Panc1 (cell line): ENCODE measurements at regions not wholly inside any gene's neighbourhood (a gene's known extent, or its start where the extent isn't known, plus 50 kb on each side); places are given as distances from the start of the nearest gene placed in this dataset.
"Not testable (repeated sequence)": the region's sequence is repeated elsewhere in the genome, so short reads cannot be mapped to it uniquely, and the experiment has no call there.

Source experiments
- POLR2AphosphoS5 ChIP-seq: IDR thresholded peaks from 2 replicates; pipeline ENCODE4 v1.6.1; 2012; ENCODE audit warnings: mild to moderate bottlenecking, low read depth, low read length, moderate library complexity
- TCF7L2 ChIP-seq: IDR thresholded peaks from 2 replicates; pipeline ENCODE4 v1.6.1; 2011; ENCODE audit warnings: mild to moderate bottlenecking, low read depth, low read length, inconsistent platforms
- TF ChIP-seq, protein P1 (sequence below): fragments of 450-650 bp; IDR thresholded peaks from 2 replicates; pipeline ENCODE4 v1.5.1; 2017; ENCODE audit warnings: mild to moderate bottlenecking
- TF ChIP-seq, protein P2 (sequence below), 2 experiments: IDR thresholded peaks; 2 replicates each; pipeline ENCODE4 v1.6.1; 2011 to 2012; ENCODE audit warnings: low read depth in 2 of 2, control low read depth in 1 of 2, low read length in 1 of 2, mild to moderate bottlenecking in 1 of 2, moderate library complexity in 1 of 2; ENCODE audit not compliant: insufficient read depth in 1 of 2

DNA sequence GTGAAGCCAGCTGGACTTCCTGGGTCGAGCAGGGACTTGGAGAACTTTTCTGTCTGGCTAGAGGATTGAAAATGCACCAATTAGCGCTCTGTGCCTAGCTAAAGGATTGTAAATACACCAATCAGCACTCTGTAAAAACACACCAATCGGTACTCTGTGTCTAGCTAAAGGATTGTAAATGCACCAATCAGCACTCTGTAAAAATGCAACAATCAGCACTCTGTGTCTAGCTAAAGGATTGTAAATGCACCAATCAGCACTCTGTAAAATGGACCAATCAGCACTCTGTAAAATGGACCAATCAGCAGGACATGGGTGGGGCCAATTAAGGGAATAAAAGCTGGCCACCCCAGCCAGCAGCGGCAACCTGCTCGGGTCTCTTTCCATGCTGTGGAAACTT, 97.3 kb upstream of the GALNT15 start:
- TF ChIP-seq, protein P1, sequence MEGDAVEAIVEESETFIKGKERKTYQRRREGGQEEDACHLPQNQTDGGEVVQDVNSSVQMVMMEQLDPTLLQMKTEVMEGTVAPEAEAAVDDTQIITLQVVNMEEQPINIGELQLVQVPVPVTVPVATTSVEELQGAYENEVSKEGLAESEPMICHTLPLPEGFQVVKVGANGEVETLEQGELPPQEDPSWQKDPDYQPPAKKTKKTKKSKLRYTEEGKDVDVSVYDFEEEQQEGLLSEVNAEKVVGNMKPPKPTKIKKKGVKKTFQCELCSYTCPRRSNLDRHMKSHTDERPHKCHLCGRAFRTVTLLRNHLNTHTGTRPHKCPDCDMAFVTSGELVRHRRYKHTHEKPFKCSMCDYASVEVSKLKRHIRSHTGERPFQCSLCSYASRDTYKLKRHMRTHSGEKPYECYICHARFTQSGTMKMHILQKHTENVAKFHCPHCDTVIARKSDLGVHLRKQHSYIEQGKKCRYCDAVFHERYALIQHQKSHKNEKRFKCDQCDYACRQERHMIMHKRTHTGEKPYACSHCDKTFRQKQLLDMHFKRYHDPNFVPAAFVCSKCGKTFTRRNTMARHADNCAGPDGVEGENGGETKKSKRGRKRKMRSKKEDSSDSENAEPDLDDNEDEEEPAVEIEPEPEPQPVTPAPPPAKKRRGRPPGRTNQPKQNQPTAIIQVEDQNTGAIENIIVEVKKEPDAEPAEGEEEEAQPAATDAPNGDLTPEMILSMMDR, result not testable (repeated sequence)
- TF ChIP-seq, protein P2, sequence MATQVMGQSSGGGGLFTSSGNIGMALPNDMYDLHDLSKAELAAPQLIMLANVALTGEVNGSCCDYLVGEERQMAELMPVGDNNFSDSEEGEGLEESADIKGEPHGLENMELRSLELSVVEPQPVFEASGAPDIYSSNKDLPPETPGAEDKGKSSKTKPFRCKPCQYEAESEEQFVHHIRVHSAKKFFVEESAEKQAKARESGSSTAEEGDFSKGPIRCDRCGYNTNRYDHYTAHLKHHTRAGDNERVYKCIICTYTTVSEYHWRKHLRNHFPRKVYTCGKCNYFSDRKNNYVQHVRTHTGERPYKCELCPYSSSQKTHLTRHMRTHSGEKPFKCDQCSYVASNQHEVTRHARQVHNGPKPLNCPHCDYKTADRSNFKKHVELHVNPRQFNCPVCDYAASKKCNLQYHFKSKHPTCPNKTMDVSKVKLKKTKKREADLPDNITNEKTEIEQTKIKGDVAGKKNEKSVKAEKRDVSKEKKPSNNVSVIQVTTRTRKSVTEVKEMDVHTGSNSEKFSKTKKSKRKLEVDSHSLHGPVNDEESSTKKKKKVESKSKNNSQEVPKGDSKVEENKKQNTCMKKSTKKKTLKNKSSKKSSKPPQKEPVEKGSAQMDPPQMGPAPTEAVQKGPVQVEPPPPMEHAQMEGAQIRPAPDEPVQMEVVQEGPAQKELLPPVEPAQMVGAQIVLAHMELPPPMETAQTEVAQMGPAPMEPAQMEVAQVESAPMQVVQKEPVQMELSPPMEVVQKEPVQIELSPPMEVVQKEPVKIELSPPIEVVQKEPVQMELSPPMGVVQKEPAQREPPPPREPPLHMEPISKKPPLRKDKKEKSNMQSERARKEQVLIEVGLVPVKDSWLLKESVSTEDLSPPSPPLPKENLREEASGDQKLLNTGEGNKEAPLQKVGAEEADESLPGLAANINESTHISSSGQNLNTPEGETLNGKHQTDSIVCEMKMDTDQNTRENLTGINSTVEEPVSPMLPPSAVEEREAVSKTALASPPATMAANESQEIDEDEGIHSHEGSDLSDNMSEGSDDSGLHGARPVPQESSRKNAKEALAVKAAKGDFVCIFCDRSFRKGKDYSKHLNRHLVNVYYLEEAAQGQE (IDR thresholded peaks at IDR 0.05; ENCODE audit: insufficient read depth in 1 of 2, low read depth in 2 of 2, low read length in 1 of 2), result not testable (repeated sequence)
- TF ChIP-seq POLR2AphosphoS5, TCF7L2: not testable (repeated sequence)
